MM.1S (cell line): ENCODE measurements at regions not wholly inside any gene's neighbourhood (a gene's known extent, or its start where the extent isn't known, plus 50 kb on each side); places are given as distances from the start of the nearest gene placed in this dataset.

Experiments
- DNase-seq: peaks from one replicate; pipeline ENCODE4 v3.0.0-alpha.2; 2015
- H2AFZ ChIP-seq: fragments of 300-600 bp; sonication (generic); 2 replicates; pipeline ENCODE4 v1.6.0; 2016; ENCODE audit warnings: antibody characterized with exemption, low read length
- H3F3A ChIP-seq: fragments of 300-600 bp; sonication (generic); 2 replicates; pipeline ENCODE4 v1.6.1; 2016; ENCODE audit warnings: mild to moderate bottlenecking, antibody characterized with exemption, low read length, moderate library complexity, mixed read lengths; ENCODE audit not compliant: insufficient read depth
- H3K27ac ChIP-seq: fragments of 300-600 bp; sonication (generic); 2 replicates; pipeline ENCODE4 v1.5.1; 2016; ENCODE audit warnings: mild to moderate bottlenecking, low read length
- H3K27me3 ChIP-seq: fragments of 300-600 bp; sonication (generic); replicated peaks from 2 replicates; pipeline ENCODE4 v1.6.0; 2016; ENCODE audit warnings: low read length; ENCODE audit not compliant: insufficient read depth
- H3K36me3 ChIP-seq: fragments of 300-600 bp; sonication (generic); replicated peaks from 2 replicates; pipeline ENCODE4 v1.6.1; 2016; ENCODE audit warnings: mild to moderate bottlenecking, low read length, mixed read lengths; ENCODE audit not compliant: insufficient read depth
- H3K4me1 ChIP-seq: fragments of 300-600 bp; sonication (generic); 2 replicates; pipeline ENCODE4 v1.6.1; 2016; ENCODE audit warnings: low read length, mixed read lengths
- H3K4me2 ChIP-seq: fragments of 300-600 bp; sonication (generic); 2 replicates; pipeline ENCODE4 v1.6.0; 2016; ENCODE audit warnings: low read depth, low read length
- H3K4me3 ChIP-seq: fragments of 300-600 bp; sonication (generic); 2 replicates; pipeline ENCODE4 v1.5.1; 2016; ENCODE audit warnings: low read length, mixed read lengths
- H3K79me2 ChIP-seq: fragments of 300-600 bp; sonication (generic); 2 replicates; pipeline ENCODE4 v1.6.1; 2016; ENCODE audit warnings: mixed run types, low read length, mixed read lengths
- H3K9ac ChIP-seq: fragments of 300-600 bp; sonication (generic); 2 replicates; pipeline ENCODE4 v1.6.1; 2016; ENCODE audit warnings: low read length, mixed read lengths
- H3K9me2 ChIP-seq: fragments of 300-600 bp; sonication (generic); replicated peaks from 2 replicates; pipeline ENCODE4 v1.6.1; 2016; ENCODE audit warnings: mild to moderate bottlenecking, low read length, mixed read lengths; ENCODE audit not compliant: insufficient read depth
- H3K9me3 ChIP-seq: fragments of 300-600 bp; sonication (generic); replicated peaks from 2 replicates; pipeline ENCODE4 v1.6.1; 2016; ENCODE audit warnings: mild to moderate bottlenecking, low read length, mixed read lengths; ENCODE audit not compliant: insufficient read depth
- H4K20me1 ChIP-seq: fragments of 300-600 bp; sonication (generic); 2 replicates; pipeline ENCODE4 v1.6.1; 2016; ENCODE audit warnings: mild to moderate bottlenecking, low read length, moderate library complexity, mixed read lengths; ENCODE audit not compliant: insufficient read depth
- CTCF ChIP-seq: fragments of 300-600 bp; sonication (generic); IDR thresholded peaks from 2 replicates; pipeline ENCODE4 v1.5.1; 2016; ENCODE audit warnings: antibody characterized with exemption, low read length, mixed read lengths
- EZH2 ChIP-seq: fragments of 300-600 bp; sonication (generic); optimal IDR thresholded peaks from 2 replicates; pipeline ENCODE3; 2017; ENCODE audit warnings: low read depth, mild to moderate bottlenecking, antibody characterized with exemption, low read length, mixed read lengths
- EZH2phosphoT487 ChIP-seq: fragments of 300-600 bp; sonication (generic); IDR thresholded peaks from 2 replicates; pipeline ENCODE4 v1.6.1; 2018; ENCODE audit warnings: antibody characterized with exemption, low read length

GRCh38 chr2:120979398-120979797 lies 243.7 kb downstream of the GLI2 start:
- H3K27me3 ChIP-seq, result 0 out of 2 replicates have a peak, but pooled peaks cover 8% of the 10 kb centered on the region
- no peaks in the 10 kb centered on the region for H3K4me1 ChIP-seq
- no peaks in the 10 kb centered on the region for H3K79me2 ChIP-seq
- TF ChIP-seq EZH2 (no peak), CTCF (no peak), EZH2phosphoT487 (no peak)
- no peak overlapping the region for H3K9ac ChIP-seq
- DNase-seq, result no peak
- no peak overlapping the region for H3K4me2 ChIP-seq
- H3K9me3 ChIP-seq, result no peaks in the 10 kb centered on the region
- no peaks in the 10 kb centered on the region for H3K36me3 ChIP-seq
- no peak overlapping the region for H3K4me3 ChIP-seq
- no peaks in the 10 kb centered on the region for H4K20me1 ChIP-seq
- no peaks in the 10 kb centered on the region for H3K9me2 ChIP-seq
- H3F3A ChIP-seq, result no peaks in the 10 kb centered on the region
- H2AFZ ChIP-seq, result no peak overlapping the region
- no peak overlapping the region for H3K27ac ChIP-seq

GRCh38 chr2:120979921-120980320 lies 244.3 kb downstream of the GLI2 start:
- H3K4me1 ChIP-seq, result no peaks in the 10 kb centered on the region
- no peak overlapping the region for H3K4me3 ChIP-seq
- H2AFZ ChIP-seq, result no peak overlapping the region
- no peak for DNase-seq
- TF ChIP-seq EZH2, result no peak
- no peaks in the 10 kb centered on the region for H3K79me2 ChIP-seq
- H3K4me2 ChIP-seq, result no peak overlapping the region
- H3K9ac ChIP-seq, result no peak overlapping the region
- no peaks in the 10 kb centered on the region for H4K20me1 ChIP-seq
- no peaks in the 10 kb centered on the region for H3K36me3 ChIP-seq
- 0 out of 2 replicates have a peak, but pooled peaks cover 8% of the 10 kb centered on the region for H3K27me3 ChIP-seq
- H3K9me2 ChIP-seq, result no peaks in the 10 kb centered on the region
- no peaks in the 10 kb centered on the region for H3K9me3 ChIP-seq
- no peak overlapping the region for H3K27ac ChIP-seq
- H3F3A ChIP-seq, result no peaks in the 10 kb centered on the region

- Histone ChIP-seq H3F3A (no peaks in the 10 kb centered on the region), H3K27me3 (0 out of 2 replicates have a peak, but pooled peaks cover 8% of the 10 kb centered on the region), H2AFZ (no peak overlapping the region), H3K4me3 (no peak overlapping the region), H3K79me2 (no peaks in the 10 kb centered on the region), H3K9ac (no peak overlapping the region), H4K20me1 (no peaks in the 10 kb centered on the region), H3K27ac (no peak overlapping the region), H3K4me1 (no peaks in the 10 kb centered on the region), H3K36me3 (no peaks in the 10 kb centered on the region), H3K9me3 (no peaks in the 10 kb centered on the region), H3K9me2 (no peaks in the 10 kb centered on the region), H3K4me2 (no peak overlapping the region)
- DNase-seq, result no peak
- TF ChIP-seq CTCF, result no peak
- no peak for TF ChIP-seq EZH2phosphoT487
- TF ChIP-seq EZH2, result no peak
These were observed 245.8 kb downstream of the GLI2 start for GRCh38 chr2:120981443-120981842.

- Histone ChIP-seq H3K36me3 (no peaks in the 10 kb centered on the region), H3K9ac (no peak overlapping the region), H3K79me2 (no peaks in the 10 kb centered on the region), H3K9me2 (no peaks in the 10 kb centered on the region), H3K9me3 (no peaks in the 10 kb centered on the region), H2AFZ (no peak overlapping the region), H3K4me3 (no peak overlapping the region), H3K27me3 (0 out of 2 replicates have a peak, but pooled peaks cover 8% of the 10 kb centered on the region), H3K27ac (no peak overlapping the region), H3K4me1 (no peaks in the 10 kb centered on the region), H3F3A (no peaks in the 10 kb centered on the region), H3K4me2 (no peak overlapping the region), H4K20me1 (no peaks in the 10 kb centered on the region)
- no peak for TF ChIP-seq CTCF
- no peak for TF ChIP-seq EZH2phosphoT487
- TF ChIP-seq EZH2, result no peak
- DNase-seq, result no peak
These were observed 246.9 kb downstream of the GLI2 start for GRCh38 chr2:120982598-120982997.
